NCI-H2196 (cell line): ENCODE measurements at regions not wholly inside any gene's neighbourhood (a gene's known extent, or its start where the extent isn't known, plus 50 kb on each side); places are given as distances from the start of the nearest gene placed in this dataset.

ENCODE experiments used
- DNase-seq: peaks from one replicate; lab custom pipeline; 2025; ENCODE audit not compliant: unreplicated experiment; lab: John Stamatoyannopoulos, UW

DNA sequence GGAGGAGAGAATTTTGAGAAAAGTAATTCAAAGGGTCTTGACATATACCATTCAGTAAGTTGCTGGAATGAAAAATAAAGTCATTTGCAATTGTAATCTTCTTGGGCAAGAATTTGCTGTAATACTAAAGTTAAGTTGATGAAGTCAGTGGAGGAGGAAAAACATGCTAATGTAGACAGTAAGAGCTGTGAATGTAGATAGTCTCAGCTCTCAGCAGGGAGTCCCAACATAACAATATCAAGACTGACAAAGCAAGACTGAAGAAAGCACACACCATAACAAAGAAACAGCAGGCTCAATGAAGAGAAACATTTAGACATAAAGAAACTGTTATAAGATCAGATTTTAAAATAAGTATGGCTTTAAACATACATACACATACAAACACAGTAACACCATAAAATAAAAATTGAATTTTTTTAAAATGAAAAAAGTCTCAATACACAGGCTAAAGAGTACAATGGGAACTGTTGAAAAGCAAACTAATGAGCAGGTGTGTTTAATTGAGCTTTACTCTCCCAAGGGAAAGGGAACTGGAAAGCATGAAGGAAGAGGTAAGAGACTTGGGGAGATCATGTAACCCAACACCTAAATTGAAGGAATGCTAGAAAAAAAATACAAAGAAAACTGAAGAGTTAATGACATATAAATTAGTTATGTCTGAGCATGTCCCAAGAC lies 336.3 kb upstream of the NCAM2 start:
- no peak for DNase-seq

DNA sequence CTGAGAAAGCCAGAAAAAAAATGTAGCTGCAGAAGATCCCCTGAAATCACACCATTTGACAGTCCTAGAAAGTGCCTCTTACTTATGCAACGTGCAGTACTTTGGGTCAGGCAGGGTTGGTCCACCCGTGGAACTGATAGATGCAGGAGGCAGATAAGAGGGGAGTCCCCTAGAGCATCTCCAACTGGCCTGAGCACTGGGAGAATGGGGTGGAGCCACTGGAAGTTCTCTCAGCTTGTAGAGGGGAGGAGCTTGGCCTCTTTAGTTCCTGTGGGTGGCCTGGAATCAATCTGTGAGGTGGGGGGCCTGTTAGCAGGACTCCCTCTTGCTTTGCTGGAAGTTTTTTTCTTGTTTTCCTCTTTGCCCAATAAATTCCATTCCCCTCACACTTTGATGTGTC lies 335.7 kb upstream of the NCAM2 start:
- no peak for DNase-seq

DNA sequence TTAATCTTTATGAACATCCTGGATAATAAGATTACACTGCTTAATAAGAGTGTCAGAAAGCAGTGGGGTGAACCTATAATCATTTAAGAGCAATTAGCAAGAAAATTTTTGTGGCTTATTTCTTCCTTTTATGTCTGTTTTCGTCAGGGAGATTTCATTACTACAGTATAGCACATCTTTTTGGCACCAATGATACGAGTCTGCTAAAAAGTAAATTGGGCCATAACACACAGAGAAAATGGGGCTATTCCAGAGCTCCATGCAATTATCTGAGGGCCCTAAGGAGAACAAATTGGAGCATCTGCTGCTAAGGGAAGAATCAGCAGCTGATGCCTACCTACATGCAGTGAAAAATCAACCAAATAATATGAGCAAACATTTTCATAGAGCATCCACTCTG lies 330.3 kb upstream of the NCAM2 start:
- DNase-seq = no peak

DNA sequence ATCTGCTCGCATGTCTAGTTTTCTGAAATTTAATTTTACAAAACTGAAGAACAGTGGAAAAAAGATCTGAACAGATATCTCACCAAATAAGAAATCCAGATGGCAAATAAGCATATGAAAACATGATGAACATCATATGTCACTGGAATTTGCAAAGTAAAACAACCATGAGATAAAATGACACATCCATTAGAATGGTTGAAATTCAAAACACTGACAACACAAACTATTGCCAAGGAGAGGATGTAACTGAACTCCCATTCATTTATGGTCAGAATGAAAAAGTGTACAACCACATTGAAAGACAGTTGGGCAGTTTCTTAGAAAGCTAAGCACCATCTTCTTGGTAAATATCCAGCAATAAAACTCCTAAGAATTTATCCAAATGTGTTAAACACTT lies 312.7 kb upstream of the NCAM2 start:
- DNase-seq = no peak

DNA sequence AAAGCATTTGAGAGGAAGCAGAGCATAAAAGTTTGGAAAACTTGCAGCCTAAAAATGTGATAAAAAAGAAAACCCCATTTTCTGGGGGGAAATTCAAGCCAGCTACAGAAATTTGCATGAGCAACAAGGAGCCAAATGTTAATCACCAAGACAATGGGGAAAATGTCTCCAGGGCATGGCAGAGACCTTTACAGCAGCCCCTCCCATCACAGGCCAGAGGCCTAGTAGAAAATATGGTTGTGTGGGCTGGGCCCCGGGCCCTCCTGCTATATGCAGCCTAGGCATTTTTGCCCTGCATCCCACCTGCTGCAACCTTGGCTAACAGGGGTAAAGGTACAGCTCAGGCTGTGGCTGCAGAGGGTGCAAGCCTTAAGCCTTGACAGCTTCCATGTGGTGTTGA lies 299.6 kb upstream of the NCAM2 start:
- DNase-seq = no peak

DNA sequence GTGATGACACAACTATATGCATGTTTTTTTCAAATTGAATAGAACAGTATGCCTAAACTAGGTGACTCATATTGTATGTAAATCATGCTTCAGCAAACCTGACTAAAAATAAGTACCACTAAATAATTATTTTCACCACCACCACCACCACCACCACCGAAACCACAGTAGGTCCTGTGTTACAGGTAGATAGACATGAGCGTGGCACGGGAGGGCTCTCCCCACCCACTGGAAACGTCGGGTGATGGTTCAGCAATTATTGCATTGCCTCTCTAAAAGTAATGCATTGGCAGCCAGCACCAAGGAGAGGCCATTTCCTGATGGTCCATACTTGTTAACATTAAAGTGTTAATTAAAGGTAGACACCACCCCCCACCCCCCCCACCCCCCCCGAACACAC lies 297.0 kb upstream of the NCAM2 start:
- DNase-seq = no peak

DNA sequence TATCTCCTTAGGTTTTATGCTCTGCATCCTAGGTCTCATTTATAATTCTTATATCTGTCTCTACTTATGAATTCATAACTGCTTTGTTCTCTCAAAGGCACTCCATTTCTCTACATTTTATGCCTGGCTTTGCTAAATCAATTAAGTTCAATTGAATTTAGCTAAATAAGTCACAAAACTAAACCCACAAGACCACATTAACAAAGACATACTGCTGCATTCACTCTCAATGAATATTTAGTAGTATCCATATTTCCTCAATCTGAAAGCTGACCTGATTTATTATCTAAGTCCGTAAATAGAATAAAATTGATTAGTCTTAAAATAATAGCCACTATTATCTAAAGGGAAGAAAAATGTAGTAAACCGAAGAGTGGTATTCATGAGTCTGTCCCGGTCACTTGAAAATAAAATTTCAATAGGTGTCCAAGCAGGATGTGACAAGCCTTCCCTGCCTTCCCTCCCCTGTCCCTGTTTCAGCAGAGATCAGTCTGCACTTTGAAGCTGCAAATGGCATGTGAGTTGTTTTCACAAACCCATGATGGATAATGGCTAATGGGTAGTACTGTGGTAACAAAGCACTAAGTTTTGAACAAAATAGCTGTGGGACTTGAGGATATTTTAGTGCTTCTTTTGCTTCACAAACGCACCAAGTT lies 295.0 kb upstream of the NCAM2 start:
- DNase-seq = no peak

DNA sequence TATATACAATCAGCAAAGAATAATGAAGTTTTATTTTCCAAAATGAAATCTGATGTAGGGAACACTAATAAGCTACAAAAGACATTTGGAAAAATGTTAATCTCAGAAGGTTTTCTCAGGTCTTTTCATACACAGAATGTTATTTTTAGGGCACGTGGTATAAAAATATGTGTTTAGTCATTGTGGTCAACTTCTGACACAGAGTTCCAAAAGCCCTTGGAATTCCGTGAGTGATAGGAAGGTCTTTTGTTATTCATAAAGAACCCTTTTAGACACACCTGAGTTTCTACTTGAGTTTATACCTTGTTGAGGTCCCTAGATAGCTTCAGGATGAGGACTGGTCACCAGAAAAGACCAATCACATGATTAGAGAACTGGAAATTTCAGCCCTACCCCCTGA lies 277.6 kb upstream of the NCAM2 start:
- no peak for DNase-seq

DNA sequence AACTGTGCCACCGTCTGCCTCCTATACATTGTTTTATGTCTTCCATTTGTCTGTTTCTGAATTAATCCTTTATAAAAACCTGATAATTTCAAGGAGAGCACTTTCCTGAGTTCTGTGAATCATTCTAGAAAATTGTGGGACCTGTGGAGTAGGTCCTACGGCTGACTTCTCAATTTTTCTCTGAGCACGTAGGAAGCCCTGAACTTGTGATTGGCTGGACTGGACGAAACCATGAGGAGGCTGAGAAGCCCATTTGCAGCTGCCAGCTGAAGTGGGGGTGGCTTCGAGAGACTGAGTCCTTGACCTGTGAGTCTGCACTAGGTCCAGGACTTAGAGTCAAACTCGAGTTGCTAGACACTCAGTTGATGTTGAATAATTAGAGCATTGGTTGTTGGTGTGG lies 277.1 kb upstream of the NCAM2 start:
- no peak for DNase-seq

DNA sequence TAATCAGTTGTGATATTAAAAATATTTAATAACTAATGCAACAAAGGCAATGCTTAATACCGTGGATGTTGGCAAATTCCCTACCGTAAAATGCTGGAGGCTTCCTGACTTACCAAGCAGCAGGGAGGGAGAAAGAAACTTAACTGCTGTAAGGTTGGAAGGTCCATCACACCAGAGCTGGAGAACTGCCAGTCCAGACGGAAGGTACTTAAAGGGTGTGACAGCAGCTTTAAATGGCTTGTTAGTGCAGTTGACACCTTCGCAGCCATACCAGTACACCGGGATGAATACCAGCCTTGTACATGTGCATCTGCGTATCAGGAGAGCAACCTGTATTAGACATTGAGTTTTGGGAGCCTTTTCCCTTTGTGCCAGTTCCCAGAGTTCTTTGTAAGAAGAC lies 269.5 kb upstream of the NCAM2 start:
- DNase-seq = no peak

DNA sequence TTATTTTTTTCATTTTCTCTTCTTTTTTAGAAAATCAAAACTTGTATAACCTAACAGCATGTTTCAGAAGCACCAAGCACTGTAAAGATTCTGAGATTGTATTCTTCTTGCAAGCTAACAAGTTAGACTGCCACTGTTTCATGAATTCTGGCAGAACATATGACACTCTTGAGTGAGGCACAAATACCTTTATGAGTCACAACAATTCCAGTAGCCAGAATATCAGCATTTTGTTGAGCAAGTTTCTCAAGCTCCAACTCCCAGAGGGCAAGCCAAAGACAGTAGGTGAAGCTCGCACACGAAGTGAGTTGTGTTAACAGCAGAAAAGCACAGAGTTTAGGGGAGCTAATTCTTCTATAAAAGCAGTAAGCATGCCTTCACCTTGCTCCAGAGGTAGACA lies 268.8 kb upstream of the NCAM2 start:
- DNase-seq = no peak

DNA sequence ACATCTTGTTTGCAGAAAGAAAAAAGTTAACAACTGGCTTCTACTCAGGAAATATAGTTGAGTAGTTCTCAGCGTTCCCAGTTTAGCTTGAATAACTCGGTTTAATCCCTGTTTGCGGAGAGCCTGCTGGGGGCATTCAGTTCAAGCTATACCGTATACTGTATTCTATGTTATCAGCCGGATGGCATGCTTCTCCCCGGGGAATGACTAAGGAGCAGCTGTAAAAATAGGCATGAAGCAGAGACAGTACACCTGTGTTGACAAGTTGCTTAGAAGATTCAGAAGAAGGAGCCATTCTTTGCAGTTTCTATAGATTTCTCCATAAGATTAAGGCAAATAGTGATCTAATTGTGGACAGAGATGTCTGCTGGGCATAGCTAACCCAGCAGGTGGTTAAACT lies 267.8 kb upstream of the NCAM2 start:
- no peak for DNase-seq

DNA sequence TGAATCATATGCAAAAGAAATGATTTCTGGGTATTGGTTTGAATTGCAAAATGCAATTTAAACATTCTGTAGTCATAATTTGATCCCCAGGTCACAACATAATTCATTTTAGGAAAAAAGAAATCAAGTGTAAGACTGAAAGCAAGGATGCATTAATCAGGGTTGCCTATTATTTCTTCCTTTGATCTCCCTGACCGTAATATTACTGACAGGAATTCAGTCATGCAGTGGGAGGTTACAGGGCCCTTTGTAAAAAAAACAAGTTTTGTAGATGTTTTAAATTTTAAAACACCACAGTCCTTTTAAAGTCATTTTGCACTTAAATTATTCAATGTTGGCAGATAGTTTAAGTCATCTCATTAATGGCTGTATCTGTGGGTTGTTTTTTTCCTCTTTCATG lies 263.0 kb upstream of the NCAM2 start:
- no peak for DNase-seq

DNA sequence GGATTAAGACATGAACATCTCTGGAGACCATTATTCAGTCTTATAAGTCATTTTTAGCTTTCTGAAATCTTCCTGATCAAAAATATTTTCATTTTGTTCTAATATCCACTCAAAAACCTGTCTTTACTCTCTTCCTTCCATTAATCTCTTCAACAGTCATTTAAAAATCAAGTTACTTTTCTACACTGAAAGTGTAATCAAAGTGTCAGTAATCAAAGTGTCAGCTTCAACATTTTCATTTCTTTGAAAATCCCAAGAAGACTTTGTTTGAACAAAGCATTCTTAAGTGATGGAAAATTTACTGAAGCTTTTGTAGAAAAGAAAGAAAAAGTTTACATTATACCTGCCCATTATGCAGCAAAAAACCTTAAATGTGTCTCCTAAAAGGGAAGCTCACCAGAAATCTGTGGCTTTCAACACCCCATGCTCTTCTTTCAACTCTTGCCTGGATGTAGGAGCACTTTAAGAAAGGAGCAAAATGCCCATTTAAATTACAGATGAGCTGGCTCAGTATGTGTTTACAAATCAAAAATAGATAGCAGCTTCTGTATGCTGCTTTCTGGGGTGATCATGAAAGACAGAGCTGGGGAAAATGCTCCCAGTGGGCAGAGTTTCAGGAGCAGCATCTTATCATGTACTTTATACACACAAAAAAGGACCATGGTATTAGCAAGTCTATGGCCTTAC lies 260.8 kb upstream of the NCAM2 start:
- DNase-seq = no peak

DNA sequence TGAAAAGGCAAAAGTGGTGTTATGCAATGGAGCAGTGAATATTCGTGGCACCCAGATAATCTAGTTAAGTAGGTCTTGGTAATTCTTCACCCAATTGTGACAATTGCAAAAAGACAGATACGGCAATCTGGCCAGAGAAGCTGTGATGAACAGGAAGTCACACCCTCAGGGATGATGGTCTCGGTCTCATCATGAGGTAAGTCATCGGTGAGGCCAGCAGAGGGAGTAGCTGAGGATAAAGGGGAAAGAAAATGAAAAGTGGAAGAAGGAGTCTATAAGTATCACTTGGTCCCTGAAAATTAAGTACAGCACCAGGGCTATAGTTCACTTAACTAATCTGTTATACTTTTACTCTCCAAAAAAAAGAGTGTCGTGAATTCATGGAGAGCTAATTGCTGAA lies 258.8 kb upstream of the NCAM2 start:
- DNase-seq = no peak

DNA sequence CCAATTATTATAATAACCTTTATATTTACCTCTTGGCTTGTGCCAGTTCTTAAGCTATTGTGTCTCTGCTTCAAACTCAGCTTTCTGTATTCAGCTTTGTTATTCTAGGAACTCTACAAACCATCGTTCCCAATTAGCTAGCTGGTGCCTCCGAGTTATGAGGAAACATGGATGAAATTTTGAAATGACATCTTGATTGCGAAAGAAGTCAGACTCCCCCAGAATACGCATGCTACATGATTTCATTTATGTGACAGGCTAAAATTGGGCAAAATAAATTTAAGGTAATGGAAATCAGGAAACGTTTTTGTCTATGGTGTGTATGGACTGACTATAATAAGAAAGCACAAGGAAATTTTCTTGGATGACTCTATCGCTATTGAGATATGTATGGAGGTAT lies 256.8 kb upstream of the NCAM2 start:
- no peak for DNase-seq

DNA sequence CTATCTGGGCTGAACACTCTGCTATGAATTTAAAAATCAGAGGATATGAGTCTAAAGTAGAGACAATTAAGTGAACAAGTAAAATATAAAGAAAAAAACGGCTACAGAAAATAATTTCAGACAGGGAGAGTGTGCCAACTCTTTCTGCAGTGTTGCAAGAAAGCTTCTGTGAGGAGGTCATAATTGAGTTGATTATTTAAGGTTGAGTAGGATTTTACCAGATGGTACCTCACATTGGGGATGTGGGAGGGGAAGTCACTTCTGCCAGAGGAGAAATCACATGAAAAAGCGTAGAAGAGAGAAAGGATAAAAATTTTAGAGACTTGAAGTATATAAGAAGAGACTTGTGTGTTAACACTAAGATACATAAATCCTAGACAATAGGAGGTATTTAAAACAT lies 238.0 kb upstream of the NCAM2 start:
- DNase-seq = no peak

DNA sequence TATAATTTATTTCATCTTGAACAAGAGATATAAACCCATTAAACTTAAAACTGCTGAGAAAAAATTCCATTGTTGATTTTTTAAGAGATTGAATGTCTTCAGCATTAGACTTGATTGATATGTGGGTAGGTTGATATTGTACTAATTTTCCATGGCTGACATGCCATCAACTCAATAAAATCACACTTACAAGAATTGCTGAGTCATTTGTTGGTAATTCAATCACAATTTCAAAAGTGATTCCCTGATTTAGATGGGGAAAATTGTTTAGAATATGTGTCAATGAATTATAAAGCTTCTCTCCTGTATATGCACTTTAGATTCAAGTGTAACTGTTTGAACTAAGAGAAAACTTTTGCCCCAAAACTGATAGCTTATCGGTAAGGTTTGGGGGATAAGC lies 223.5 kb upstream of the NCAM2 start:
- DNase-seq = no peak

DNA sequence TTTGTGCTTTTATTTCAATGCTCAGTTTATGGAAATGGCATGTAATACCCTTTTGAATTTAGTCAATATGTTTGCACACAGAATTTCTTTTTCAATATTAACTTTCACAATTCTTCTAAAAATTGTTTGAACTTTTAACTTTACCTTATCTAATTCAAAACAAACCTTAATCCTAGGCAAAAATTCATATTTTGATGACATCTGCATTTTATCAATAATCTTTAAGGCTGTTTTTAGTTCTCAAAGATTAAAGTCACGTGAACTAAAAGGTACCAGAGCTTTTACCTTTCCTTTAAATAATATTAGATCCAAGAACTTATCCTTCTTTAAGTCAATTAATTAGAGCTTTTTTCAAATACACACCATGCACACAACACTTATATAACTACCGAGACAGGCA lies 218.9 kb upstream of the NCAM2 start:
- no peak for DNase-seq

DNA sequence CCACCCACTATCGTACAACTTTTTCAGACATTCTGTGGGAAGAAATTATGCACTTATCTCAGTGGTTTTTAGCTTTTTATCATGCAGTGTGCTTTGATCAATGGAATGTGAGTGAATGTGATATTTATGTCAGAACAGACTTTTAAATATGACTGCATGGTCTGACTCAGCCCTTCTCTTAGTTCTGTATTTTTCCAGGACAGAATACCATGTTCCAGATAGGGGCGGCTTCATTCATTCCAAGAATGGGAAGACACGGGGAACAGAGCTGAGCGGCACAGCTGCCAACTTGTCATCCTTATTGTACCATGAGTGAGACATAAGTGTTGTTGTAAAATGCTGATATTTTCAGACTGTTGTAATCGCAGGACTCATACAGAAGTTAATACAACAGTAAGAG lies 214.6 kb upstream of the NCAM2 start:
- no peak for DNase-seq

DNA sequence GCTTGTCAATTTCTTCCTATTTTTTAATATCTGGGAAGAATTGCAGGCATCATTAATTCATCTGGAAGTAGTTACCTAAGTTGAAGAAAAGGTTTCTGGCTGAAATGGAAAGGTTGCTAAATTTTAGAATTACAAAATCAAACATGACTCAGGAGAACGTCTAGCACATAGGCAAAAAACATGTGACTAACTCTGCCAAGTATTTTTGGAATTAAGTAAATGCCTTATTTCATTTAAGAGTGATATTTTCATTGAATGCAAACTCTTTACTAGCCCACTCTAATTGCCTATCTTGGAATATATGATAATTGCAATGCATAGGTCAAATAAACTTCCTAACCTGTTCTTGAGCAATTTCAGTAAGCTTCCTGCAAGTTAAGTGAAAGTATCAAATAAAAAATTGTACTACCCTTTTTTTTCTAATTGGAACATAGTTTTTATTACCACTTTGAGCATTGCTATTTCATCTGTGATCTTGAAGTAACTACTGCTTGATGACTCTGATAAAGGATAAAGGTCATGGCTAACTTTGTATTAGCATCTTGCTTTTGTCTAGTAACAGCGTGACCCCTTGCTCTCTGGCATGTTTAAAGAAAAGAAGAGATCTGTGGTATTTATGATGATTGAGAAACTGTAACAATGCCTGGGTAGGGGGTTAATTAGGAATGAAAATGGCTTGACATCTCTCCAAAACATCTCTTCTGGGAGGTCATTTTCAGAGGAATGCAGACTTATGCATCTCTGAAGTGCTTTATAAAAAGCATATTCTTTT lies 208.3 kb upstream of the NCAM2 start:
- DNase-seq = no peak

DNA sequence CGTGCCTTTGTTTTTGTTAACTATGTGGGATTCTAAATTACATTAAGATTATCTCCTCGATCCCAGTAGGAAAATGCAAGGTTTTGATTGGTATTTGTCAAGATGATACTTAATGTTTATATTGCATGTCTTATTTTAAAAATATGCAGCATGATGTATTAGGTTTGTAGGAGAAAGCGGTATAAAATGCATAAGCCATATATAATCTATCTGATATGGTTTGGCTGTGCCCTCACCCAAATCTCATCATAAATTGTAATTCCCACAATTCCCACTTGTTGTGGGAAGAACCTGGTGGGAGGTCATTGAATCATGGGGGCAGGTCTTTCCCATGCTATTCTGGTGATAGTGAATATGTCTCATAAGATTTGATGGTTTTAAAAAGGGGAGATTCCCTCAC lies 198.1 kb upstream of the NCAM2 start:
- no peak for DNase-seq
